Chondrocyte (in vitro differentiated cells): ENCODE measurements at regions not wholly inside any gene's neighbourhood (a gene's known extent, or its start where the extent isn't known, plus 50 kb on each side); places are given as distances from the start of the nearest gene placed in this dataset.

Experiments
- DNase-seq: peaks from one replicate; pipeline ENCODE4 v3.0.0; 2021; ENCODE audit warnings: mixed read lengths, low spot score
- H3K27ac Mint-ChIP-seq: one replicate; pipeline ENCODE4 v1.8.0; 2021; ENCODE audit warnings: mild to moderate bottlenecking, moderate library complexity, mixed read lengths; ENCODE audit not compliant: unreplicated experiment
- H3K27me3 Mint-ChIP-seq: 2 replicates; pipeline ENCODE4 v1.8.0; 2021; ENCODE audit warnings: low read depth, mixed read lengths
- H3K36me3 Mint-ChIP-seq: 2 replicates; pipeline ENCODE4 v1.8.0; 2021; ENCODE audit warnings: low read depth, mixed read lengths
- H3K4me1 Mint-ChIP-seq: 2 replicates; pipeline ENCODE4 v1.8.0; 2021; ENCODE audit warnings: low read depth, mild to moderate bottlenecking, mixed read lengths
- H3K4me3 Mint-ChIP-seq: one replicate; pipeline ENCODE4 v1.8.0; 2021; ENCODE audit warnings: mild to moderate bottlenecking, moderate library complexity, mixed read lengths; ENCODE audit not compliant: unreplicated experiment
- H3K9me3 Mint-ChIP-seq: 2 replicates; pipeline ENCODE4 v1.8.0; 2021; ENCODE audit warnings: low read depth, mixed read lengths
- CTCF ChIP-seq: fragments of 200-600 bp; sonication (generic); IDR thresholded peaks from 2 replicates; pipeline ENCODE4 v1.5.0; 2021; ENCODE audit warnings: antibody characterized with exemption, mild to moderate bottlenecking, moderate library complexity

- DNase-seq = no peak
- no peak for TF ChIP-seq CTCF
Observed at GRCh38 chr13:74226791-74227475, 92.7 kb upstream of the KLF12 start.

GRCh38 chr13:74221752-74222151 lies 87.5 kb upstream of the KLF12 start:
- Mint-ChIP-seq H3K27ac (no peak overlapping the region), H3K36me3 (peaks cover 2% of the 10 kb centered on the region), H3K27me3 (no peaks in the 10 kb centered on the region), H3K4me3 (no peak overlapping the region), H3K4me1 (peaks cover 48% of the 10 kb centered on the region), H3K9me3 (no peaks in the 10 kb centered on the region)
- DNase-seq = no peak
- TF ChIP-seq CTCF = no peak

More at GRCh38 chr13:74226791-74227475, 92.7 kb upstream of the KLF12 start:
- Mint-ChIP-seq H3K27me3 (no peaks in the 10 kb centered on the region), H3K9me3 (peaks cover 5% of the 10 kb centered on the region), H3K36me3 (peaks cover 4% of the 10 kb centered on the region), H3K27ac (no peak overlapping the region), H3K4me1 (peaks cover 10% of the 10 kb centered on the region), H3K4me3 (no peak overlapping the region)

DNA sequence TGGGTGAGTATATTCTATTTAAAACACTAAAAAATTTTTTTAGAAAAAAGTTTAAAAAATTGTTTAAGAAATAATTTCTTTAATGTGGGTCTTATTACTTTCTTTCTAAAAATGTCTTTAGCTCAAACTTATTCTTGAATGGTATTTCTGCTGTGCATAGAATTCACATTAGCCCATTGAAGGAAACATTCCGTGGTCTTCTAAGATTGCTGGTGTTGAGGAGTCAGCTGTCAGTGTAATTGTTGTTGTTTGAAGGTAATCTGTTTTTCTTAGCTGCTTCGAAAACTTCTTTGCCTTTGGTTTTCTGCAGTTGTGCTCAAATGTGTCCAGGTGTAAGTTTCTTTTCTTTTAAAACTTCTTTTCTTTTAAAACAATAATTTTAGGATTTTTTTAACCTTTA lies 85.4 kb upstream of the KLF12 start:
- no peak for TF ChIP-seq CTCF
- Mint-ChIP-seq H3K4me1 (peaks cover 57% of the 10 kb centered on the region), H3K9me3 (no peaks in the 10 kb centered on the region), H3K27ac (peak overlapping the region; percentile 49), H3K36me3 (peaks cover 2% of the 10 kb centered on the region), H3K4me3 (no peak overlapping the region), H3K27me3 (no peaks in the 10 kb centered on the region)
- DNase-seq = no peak

DNA sequence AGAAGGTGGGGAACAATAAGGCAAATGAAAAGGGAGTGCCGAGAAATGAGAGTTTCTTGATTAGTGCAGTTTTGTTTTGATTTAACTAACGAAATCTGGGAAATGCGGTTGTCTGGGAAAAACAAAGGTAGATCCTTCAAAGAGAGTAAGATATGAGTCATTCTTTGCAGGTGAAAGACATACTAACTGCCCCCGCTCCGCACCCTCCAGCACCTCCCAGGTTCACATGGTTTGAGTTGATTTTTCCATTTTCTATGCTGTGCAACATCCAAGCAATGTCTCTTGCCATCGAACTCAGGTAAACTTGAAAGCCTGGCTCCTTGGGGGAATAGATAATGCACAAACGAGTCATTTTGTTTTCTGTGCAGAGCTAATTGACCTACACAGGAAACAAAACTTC lies 84.1 kb upstream of the KLF12 start:
- TF ChIP-seq CTCF = no peak
- Mint-ChIP-seq H3K9me3 (no peaks in the 10 kb centered on the region), H3K27me3 (no peaks in the 10 kb centered on the region), H3K27ac (peak overlapping the region; percentile 74), H3K4me3 (no peak overlapping the region), H3K4me1 (peaks cover 57% of the 10 kb centered on the region), H3K36me3 (no peaks in the 10 kb centered on the region)
- no peak for DNase-seq

GRCh38 chr13:74217811-74218210 lies 83.6 kb upstream of the KLF12 start:
- Mint-ChIP-seq H3K9me3 (no peaks in the 10 kb centered on the region), H3K27ac (peak overlapping the region; percentile 74), H3K4me1 (peaks cover 57% of the 10 kb centered on the region), H3K4me3 (no peak overlapping the region), H3K36me3 (no peaks in the 10 kb centered on the region), H3K27me3 (no peaks in the 10 kb centered on the region)
- no peak for TF ChIP-seq CTCF
- no peak for DNase-seq
